Gastroesophageal sphincter (tissue), 4 donors: ENCODE measurements at regions not wholly inside any gene's neighbourhood (a gene's known extent, or its start where the extent isn't known, plus 50 kb on each side); places are given as distances from the start of the nearest gene placed in this dataset.

Experiments used
- ATAC-seq: fragments of 150-250 bp; one replicate; pipeline ENCODE4 v1.9.1; 2016; ENCODE audit warnings: mild to moderate bottlenecking, moderate library complexity
- H3K27ac ChIP-seq, 4 donors: fragments of 200-600 bp; sonication (generic) in 3 of 4; 1 replicate in 3 of 4; 2 replicates in 1 of 4; pipeline ENCODE4 v1.5.1; 2016 to 2019
- H3K27me3 ChIP-seq: fragments of 200-600 bp; sonication (generic); one replicate; pipeline ENCODE4 v1.5.1; 2019
- H3K36me3 ChIP-seq, 2 donors: fragments of 200-600 bp; sonication (generic); one replicate each; pipeline ENCODE4 v1.5.1; 2019; ENCODE audit warnings: control low read depth in 1 of 2
- H3K4me1 ChIP-seq, 3 donors: fragments of 200-600 bp; sonication (generic); 1 replicate in 2 of 3; 2 replicates in 1 of 3; pipeline ENCODE4 v1.5.1; 2016 to 2019; ENCODE audit warnings: control low read depth in 2 of 3
- H3K4me3 ChIP-seq, 2 donors: fragments of 200-600 bp; sonication (generic); one replicate each; pipeline ENCODE4 v1.5.1; 2019; ENCODE audit warnings: mild to moderate bottlenecking in 1 of 2, moderate library complexity in 1 of 2
- H3K9me3 ChIP-seq, 3 donors: fragments of 200-600 bp; sonication (generic); one replicate each; pipeline ENCODE4 v1.5.1; 2017 to 2019; ENCODE audit warnings: control low read depth in 2 of 3
- EP300 ChIP-seq: sonication (generic); formaldehyde crosslinking; IDR thresholded peaks from one replicate; pipeline ENCODE4 v1.6.1; 2017; ENCODE audit warnings: antibody characterized with exemption, mild to moderate bottlenecking
- POLR2A ChIP-seq, 2 donors: fragments of 450-650 bp; IDR thresholded peaks; one replicate each; pipeline ENCODE4 v1.6.1; 2017; ENCODE audit warnings: antibody characterized with exemption in 2 of 2, mild to moderate bottlenecking in 2 of 2, moderate library complexity in 1 of 2
- POLR2AphosphoS5 ChIP-seq: sonication (generic); formaldehyde crosslinking; IDR thresholded peaks from one replicate; pipeline ENCODE4 v1.6.1; 2017; ENCODE audit warnings: antibody characterized with exemption
- WGBS, 2 donors: methylation state at CpG; one replicate each; pipeline ENCODE4 v1.1.5; 2018; ENCODE audit warnings: low coverage in 1 of 2; 5-methylcytosine and 5-hydroxymethylcytosine counted together
- TF ChIP-seq, protein P1 (sequence below), 4 experiments: fragments of 200-600 bp in 2 of 4; fragments of 450-650 bp in 2 of 4; sonication (generic) in 1 of 4; IDR thresholded peaks; one replicate each; pipeline ENCODE4 v1.5.1; 2017 to 2019; ENCODE audit warnings: antibody characterized with exemption in 4 of 4, mild to moderate bottlenecking in 2 of 4, moderate library complexity in 2 of 4

DNA sequence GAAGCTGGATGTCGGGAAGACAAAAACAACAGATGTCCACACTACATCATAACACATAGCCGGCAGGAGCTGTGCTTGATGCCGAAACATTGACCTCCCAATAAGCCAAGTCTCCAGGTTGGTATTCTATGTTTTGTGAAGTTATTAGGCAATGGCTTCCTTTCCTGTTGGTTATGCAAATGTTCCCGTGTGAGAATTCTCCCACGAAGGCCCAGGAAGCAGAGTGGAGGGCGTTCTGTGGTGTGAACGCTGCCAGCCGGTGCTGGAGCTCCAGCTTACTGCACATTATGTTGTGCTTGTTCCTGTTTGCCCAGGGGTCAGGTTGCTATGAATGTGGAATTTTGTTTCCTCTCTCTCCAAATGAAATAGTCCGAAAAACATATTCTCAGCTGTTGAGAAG lies 156.4 kb upstream of the HMGA2 start:
- no peak for ATAC-seq
- Histone ChIP-seq H3K4me1 (no peaks in the 10 kb centered on the region), H3K36me3 (no peaks in the 10 kb centered on the region), H3K9me3 (no peaks in the 10 kb centered on the region), H3K27ac (no peak overlapping the region), H3K4me3 (no peak overlapping the region), H3K27me3 (no peaks in the 10 kb centered on the region)
- TF ChIP-seq, protein P1, sequence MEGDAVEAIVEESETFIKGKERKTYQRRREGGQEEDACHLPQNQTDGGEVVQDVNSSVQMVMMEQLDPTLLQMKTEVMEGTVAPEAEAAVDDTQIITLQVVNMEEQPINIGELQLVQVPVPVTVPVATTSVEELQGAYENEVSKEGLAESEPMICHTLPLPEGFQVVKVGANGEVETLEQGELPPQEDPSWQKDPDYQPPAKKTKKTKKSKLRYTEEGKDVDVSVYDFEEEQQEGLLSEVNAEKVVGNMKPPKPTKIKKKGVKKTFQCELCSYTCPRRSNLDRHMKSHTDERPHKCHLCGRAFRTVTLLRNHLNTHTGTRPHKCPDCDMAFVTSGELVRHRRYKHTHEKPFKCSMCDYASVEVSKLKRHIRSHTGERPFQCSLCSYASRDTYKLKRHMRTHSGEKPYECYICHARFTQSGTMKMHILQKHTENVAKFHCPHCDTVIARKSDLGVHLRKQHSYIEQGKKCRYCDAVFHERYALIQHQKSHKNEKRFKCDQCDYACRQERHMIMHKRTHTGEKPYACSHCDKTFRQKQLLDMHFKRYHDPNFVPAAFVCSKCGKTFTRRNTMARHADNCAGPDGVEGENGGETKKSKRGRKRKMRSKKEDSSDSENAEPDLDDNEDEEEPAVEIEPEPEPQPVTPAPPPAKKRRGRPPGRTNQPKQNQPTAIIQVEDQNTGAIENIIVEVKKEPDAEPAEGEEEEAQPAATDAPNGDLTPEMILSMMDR (IDR thresholded peaks at IDR 0.05), result no peak
- no peak for TF ChIP-seq POLR2A (IDR thresholded peaks at IDR 0.05)
- no peak for TF ChIP-seq EP300
- no peak for TF ChIP-seq POLR2AphosphoS5
- 81% methylated on average over 9 of the region's 9 CpGs for WGBS, 2 donors

DNA sequence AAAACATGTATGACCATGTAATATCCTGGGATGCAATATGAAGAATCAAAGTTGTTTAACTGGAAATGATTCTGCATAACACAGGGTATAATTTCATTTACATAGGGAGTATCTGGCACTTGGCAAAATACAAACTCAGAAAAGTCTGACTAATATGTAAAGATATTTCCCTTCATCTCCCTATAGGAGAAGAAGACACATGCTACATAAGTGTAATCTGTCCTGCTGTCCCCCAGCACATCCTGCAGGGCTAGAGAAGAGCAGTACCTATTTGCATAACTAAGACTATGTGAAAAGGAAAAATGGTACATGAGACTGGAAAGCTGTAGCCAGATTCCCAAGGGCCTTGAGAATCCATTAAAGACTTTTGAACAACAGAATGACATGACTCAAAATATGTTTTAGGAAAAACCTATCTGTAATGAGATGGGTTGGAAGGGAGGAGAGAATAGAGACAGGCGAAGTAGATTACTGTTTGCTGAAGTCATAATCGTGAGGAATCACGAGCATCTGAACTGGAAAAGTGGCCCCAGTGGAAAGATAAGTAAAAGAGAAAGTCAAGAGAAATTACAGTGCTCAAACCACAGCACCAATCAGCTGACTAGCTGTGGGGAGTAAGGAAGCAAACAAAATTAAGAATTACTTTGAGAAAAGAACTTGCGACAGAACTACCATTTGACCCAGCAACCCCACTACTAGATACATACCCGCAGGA lies 155.1 kb upstream of the HMGA2 start:
- ATAC-seq, result no peak
- no peaks in the 10 kb centered on the region for H3K36me3 ChIP-seq
- H3K27me3 ChIP-seq, result no peaks in the 10 kb centered on the region
- H3K4me3 ChIP-seq, result no peak overlapping the region
- 85 to 100% methylated on average over 4 to 5 of the region's 5 CpGs for WGBS, 2 donors
- no peaks in the 10 kb centered on the region for H3K9me3 ChIP-seq
- no peak overlapping the region for H3K27ac ChIP-seq
- no peaks in the 10 kb centered on the region for H3K4me1 ChIP-seq
- TF ChIP-seq POLR2AphosphoS5 (no peak), EP300 (no peak), POLR2A (IDR thresholded peaks at IDR 0.05) (no peak)
- TF ChIP-seq, protein P1 (IDR thresholded peaks at IDR 0.05), result no peak

DNA sequence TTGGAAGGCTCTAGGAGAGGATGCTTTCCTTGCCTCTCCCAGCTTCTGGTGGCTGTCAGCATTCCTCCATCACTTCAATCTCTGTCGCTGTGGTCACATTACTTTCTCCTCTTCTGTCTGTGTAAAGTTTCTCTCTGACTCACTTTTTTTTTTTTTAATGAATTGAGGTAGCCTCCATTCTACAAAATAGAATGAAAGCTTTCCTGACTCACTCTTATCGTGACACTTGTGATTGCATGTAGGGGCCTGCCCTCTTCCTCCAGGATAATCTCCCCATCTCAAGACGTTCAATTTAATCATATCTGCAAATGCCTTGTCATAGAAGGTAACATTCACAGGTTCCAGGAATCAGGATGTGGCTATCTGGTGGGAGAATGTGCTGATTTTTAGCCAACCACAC lies 153.5 kb upstream of the HMGA2 start:
- Histone ChIP-seq H3K4me1 (peaks cover 0 to 5% (median 0%) of the 10 kb centered on the region in 3 donors), H3K9me3 (no peaks in the 10 kb centered on the region), H3K27ac (no peak overlapping the region), H3K36me3 (no peaks in the 10 kb centered on the region), H3K4me3 (no peak overlapping the region), H3K27me3 (no peaks in the 10 kb centered on the region)
- no peak for TF ChIP-seq EP300
- TF ChIP-seq, protein P1 (IDR thresholded peaks at IDR 0.05), result no peak
- no peak for ATAC-seq
- WGBS, 2 donors, result 75 to 100% methylated on average over 1 to 3 of the region's 3 CpGs

DNA sequence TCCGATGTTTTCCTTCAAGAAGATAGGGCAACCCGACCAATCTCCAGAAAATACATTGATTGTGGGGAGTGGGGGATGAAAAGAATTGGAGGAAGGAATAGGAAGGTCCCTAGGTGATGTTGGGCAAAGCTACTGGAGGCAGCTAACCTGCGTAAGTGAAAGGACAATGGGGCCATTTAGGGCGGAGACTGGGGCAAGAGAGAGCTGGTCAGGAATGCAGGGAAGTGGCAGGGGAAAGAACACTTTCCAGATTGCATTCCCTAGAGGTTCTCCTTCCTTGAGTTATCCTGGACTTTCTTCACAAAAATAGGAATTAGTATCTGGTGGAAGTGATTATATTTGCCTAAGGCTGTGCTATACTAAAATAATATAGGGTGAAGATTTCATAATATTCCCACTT lies 151.8 kb upstream of the HMGA2 start:
- 76 to 90% methylated on average over 2 to 4 of the region's 4 CpGs for WGBS, 2 donors
- no peaks in the 10 kb centered on the region for H3K27me3 ChIP-seq
- no peaks in the 10 kb centered on the region for H3K36me3 ChIP-seq
- peaks cover 0 to 5% (median 0%) of the 10 kb centered on the region in 3 donors for H3K4me1 ChIP-seq
- H3K9me3 ChIP-seq, result no peaks in the 10 kb centered on the region
- ATAC-seq, result no peak
- H3K27ac ChIP-seq, result no peak overlapping the region
- H3K4me3 ChIP-seq, result no peak overlapping the region
- TF ChIP-seq POLR2AphosphoS5 (no peak), POLR2A (IDR thresholded peaks at IDR 0.05) (no peak), EP300 (no peak)
- TF ChIP-seq, protein P1 (IDR thresholded peaks at IDR 0.05), result no peak

DNA sequence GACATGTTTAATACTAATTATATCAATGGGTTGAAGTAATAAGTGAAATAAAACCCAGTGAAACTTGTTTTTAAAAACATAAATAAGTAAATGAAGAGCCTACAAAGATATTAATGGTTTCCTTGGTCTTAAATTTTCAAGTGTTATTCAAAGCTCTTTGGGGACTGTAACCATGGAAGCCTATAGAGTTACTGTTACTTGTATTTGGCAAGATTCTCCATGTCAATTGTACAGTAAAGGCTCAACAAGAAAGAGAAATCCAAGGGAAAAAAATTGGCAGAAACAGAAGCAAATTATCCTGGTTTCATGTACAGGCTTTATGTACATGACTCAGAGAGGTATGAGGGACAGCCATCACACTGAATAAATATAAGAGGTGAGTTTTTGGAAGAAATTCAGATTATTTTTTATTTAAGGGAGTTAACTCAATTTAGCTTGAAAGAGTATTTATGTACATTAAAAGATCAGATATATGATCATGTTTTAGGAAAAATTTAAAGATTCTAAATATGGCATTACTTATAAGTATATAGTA lies 151.1 kb upstream of the HMGA2 start:
- Histone ChIP-seq H3K9me3 (no peaks in the 10 kb centered on the region), H3K27ac (no peak overlapping the region), H3K4me3 (no peak overlapping the region), H3K27me3 (no peaks in the 10 kb centered on the region), H3K4me1 (peaks cover 0 to 5% (median 0%) of the 10 kb centered on the region in 3 donors), H3K36me3 (no peaks in the 10 kb centered on the region)
- no peak for ATAC-seq
- TF ChIP-seq POLR2A (IDR thresholded peaks at IDR 0.05) (no peak), EP300 (no peak), POLR2AphosphoS5 (no peak)
- TF ChIP-seq, protein P1 (IDR thresholded peaks at IDR 0.05), result no peak
